GM19324 (cell line): ENCODE measurements at regions not wholly inside any gene's neighbourhood (a gene's known extent, or its start where the extent isn't known, plus 50 kb on each side); places are given as distances from the start of the nearest gene placed in this dataset.
"Not testable (repeated sequence)": the region's sequence is repeated elsewhere in the genome, so short reads cannot be mapped to it uniquely, and the experiment has no call there.

Experiments used
- ATAC-seq: cut with Tn5 transposase; IDR thresholded peaks from one replicate; pipeline ENCODE4 v1.9.1; 2021; ENCODE audit warnings: mild to moderate bottlenecking, moderate library complexity; ENCODE audit not compliant: unreplicated experiment, low FRiP score

DNA sequence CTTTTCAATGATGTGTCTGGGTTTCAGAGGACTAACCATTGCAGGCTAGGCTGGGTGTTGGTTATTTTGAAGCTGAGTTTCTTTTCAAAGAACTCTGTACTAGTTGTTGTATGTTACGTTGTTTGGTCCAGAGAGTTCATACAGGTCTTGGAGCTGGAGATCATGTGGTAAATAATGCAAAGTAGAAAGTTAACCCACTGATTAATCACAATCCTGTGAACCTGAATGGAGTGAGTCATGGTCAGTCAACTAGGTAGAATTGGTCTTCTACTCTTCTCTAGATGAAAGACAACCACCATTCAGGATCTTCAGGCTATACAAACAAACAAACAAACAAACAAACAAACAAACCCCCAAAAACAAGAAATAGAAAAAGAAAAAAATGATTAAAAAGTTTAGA, 388.9 kb upstream of the ACTBL2 start:
- no peak for ATAC-seq

- ATAC-seq = not testable (repeated sequence)
Measured at GRCh38 chr5:57870267-57870666, 387.7 kb upstream of the ACTBL2 start.

GRCh38 chr5:57863661-57864060, 381.1 kb upstream of the ACTBL2 start:
- ATAC-seq = no peak

DNA sequence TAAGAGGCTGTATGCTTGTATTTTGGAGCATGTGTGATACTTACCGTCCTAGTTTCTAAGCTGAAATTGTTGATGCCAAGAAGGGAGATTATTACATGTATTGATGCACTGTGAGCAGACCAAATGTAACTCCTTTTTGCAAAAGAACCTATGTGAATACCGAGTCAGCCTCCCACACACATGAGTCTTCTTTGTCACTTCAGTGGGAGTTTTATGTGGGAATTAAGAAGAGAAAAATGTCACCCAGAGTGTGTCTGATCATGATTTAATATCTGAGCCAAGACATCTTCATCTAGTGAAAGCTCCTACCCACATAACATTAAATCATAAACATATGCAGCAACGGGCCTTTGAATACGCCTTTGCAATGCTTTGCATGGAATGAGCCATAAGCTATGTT, 380.3 kb upstream of the ACTBL2 start:
- no peak for ATAC-seq

- ATAC-seq = no peak
Measured at GRCh38 chr5:57862471-57862911, 379.9 kb upstream of the ACTBL2 start.

- no peak for ATAC-seq
Measured at GRCh38 chr5:57859626-57860025, 377.0 kb upstream of the ACTBL2 start.

DNA sequence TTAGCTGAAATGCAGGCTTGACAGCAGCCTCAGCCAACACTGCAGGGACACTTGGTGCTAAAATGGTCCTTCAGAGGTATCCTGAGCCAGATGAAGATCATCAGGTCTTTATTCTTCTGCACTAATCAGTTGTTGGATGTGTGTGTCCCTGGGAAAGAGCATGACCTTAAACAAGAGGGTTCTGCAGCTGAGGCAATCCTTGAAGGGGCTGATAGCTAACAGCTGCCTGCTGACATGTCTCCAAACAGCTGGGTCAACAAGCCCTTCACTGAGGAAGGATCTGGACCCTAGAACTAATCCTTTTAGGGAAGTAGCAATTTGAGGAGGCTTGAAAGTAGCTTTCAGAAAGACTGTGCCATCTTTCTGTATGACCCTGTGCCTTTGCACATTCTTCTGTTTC, 376.3 kb upstream of the ACTBL2 start:
- no peak for ATAC-seq

- ATAC-seq = no peak
Measured at GRCh38 chr5:57857696-57858095, 375.1 kb upstream of the ACTBL2 start.

GRCh38 chr5:57855831-57856230, 373.2 kb upstream of the ACTBL2 start:
- ATAC-seq = no peak

GRCh38 chr5:57853929-57854697, 371.5 kb upstream of the ACTBL2 start:
- no peak for ATAC-seq

GRCh38 chr5:57850109-57850508, 367.5 kb upstream of the ACTBL2 start:
- ATAC-seq = no peak

- ATAC-seq = no peak
Measured at GRCh38 chr5:57845025-57845424, 362.4 kb upstream of the ACTBL2 start.

DNA sequence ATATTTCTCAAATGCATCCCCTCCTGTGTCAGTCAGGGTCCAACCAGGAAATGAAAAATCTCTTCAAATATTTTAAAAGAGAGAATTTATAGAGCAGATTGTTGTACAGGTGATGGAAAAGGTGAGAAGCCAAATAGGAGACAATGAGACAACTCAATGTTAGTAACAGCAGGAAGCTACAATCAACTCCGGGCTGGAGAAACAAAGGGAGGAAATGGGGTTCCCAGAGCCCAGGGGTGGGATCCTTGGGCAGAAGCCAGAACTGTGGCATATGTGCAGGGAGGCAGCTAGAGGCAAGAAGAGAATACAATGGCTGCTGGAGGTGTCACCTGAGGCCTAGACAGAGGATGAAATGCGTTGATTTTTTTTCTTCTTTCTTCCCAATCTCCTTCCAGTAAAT, 361.8 kb upstream of the ACTBL2 start:
- no peak for ATAC-seq

DNA sequence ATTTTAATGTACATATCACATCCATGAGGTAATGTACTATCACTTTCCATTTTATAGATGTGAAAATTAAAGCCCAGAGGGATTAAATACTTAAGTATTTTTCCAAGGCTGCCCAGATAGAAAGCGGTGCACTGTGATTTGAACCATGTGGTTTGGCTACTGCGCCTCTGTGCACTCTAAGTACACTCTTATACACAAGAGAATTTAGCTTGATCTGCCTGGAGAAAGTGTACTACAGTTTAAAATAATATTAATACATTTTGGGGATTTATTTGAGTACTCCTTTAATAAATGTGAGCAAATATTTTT, 360.4 kb upstream of the ACTBL2 start:
- no peak for ATAC-seq

DNA sequence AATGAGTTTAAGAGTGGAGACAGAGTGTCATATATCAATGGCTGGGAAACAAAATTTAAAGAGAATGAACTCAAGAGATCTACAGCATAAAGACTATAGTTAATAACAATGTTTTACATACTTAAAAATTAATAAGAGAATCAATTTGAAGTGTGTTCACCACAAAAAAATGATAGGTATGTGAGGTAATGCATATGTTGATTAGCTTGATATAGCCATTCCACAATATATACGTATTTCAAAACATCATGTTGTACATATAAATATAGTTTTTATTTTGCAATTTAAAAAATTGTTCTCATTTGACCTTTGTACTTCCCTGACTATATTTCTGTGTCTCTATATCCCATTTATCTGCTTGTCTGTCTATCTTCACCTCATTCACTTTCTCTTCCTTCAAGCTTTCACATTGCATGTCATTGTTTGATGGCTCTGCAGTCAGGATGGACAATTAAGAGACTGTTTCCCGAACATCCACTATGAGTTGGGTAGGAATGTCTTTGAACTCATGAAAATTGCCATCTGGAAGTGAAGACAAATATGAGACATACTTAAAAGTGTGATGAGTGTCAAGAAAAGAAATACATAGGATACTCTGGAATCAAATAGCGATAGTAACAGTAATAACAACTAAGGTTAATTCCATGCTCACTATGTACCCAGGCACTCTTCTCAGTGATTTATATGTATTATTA, 359.9 kb upstream of the ACTBL2 start:
- no peak for ATAC-seq

DNA sequence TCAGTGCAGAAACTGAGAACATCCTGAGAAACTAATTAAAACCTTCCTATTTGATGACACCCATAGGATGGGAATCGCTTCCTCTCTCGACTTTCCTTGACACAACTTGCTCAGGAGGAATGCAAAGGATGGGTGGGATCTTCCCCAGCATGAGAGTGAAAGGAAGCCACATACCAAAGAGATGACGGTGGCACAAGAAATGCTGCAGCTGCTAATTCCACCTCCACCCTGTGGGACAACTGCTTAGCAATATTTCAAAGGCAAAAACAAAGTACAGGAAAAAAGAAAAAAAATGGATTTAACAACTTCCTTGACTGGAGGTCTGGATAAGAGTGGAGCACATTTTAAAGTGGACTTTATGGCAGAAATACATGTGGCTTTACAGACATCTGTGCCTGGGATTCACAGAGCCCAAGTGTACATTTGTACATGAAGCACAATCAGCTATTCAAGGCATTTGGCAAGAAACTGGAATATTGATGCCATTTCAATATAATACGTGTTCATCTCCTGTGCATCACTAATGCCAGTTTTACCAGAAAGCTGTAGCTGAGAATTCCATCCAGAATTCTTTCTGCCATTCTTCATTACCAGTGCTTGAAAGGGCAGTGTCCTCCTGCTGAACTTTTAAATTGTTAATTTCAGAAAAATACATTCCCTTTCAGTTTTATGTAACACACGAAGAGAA, 359.2 kb upstream of the ACTBL2 start:
- no peak for ATAC-seq

DNA sequence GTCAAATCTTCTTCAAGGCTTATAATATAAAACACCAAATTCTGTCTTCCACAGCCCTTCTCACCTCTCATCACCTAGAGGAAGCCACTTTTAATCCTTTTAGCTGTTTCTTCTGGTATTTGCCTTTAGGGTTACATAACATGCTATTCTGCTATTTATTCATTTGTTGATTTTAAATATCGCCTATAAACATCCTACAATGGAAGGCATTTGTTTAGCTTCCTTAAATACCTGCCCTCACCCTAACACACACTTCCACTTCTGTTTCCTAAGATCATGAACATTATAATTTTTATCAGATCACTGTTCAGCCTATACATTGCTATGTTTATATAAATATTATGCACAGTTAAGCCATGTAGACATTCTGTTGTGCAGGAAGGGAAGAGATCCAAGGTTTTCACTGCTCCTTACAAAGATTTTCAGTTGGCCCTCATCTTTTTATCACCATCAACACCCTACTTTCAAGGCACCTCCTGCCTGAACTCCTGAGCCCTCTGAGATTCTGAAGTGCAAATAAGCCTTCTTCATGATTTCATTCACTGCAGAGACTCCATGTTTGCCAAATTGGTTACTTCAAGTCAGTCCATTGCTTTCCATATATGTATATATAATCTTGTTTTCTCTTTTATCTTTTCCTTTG, 356.9 kb upstream of the ACTBL2 start:
- no peak for ATAC-seq

GRCh38 chr5:57839025-57839424, 356.4 kb upstream of the ACTBL2 start:
- ATAC-seq = no peak

DNA sequence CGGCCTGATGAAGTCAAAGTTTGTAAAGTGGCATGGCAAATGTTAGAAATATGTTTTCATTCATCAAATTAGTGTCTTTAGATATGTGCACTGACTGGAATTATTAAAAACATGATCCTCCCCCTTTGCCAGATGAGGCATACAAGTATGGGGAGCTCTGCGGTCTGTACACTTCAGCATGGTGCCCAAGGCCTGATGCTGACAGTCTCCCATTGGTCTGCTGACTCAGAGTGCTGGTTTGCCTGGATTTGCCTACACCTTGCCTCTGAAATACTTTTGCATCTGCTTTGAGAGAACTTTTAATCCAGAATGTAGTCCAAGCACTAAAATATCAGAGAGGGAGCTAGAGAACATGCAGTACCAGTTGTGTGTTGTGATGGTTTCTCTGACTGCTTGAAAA, 354.3 kb upstream of the ACTBL2 start:
- no peak for ATAC-seq

GRCh38 chr5:57836331-57836730, 353.7 kb upstream of the ACTBL2 start:
- ATAC-seq = no peak
